K562 (cell line): ENCODE measurements at regions not wholly inside any gene's neighbourhood (a gene's known extent, or its start where the extent isn't known, plus 50 kb on each side); places are given as distances from the start of the nearest gene placed in this dataset.

ENCODE experiments used
- ATAC-seq: fragments of 200-7000 bp; cut with Tn5 transposase; 3 replicates; pipeline ENCODE4 v1.9.1; 2020; ENCODE audit warnings: moderate library complexity
- BruUV-seq: library from RNA; stranded (reverse); fragments of 400-500 nt; replicated peaks from 2 replicates; lab custom pipeline; 2021; lab: Mats Ljungman, UMichigan
- CTCF ChIA-PET: fragments of 300-600 bp; formaldehyde crosslinking; extraction: SDS; loops from one replicate; lab custom pipeline; 2021; ENCODE audit warnings: low intra/inter-chr PET ratio; lab: Yijun Ruan, JAX
- POLR2A ChIA-PET: fragments of 300-600, 350-650 bp; sonication (Branson Sonifier 250); formaldehyde crosslinking; extraction: SDS; loops from one replicate; lab custom pipeline; 2021; ENCODE audit warnings: antibody characterized with exemption, inconsistent platforms; lab: Yijun Ruan, JAX
- DNase-seq, 4 experiments: peaks; one replicate each; pipeline versions ENCODE4 v3.0.0 to v3.0.0-alpha.2; 2011 to 2018; ENCODE audit warnings: low spot score in 3 of 4, mixed read lengths in 3 of 4; ENCODE audit errors: extremely low read depth in 1 of 4
- FAIRE-seq: peaks from 2 replicates; lab custom pipeline; 2011; peaks lifted over from hg19 to GRCh38; lab: Jason Lieb, UNC
- H2AFZ ChIP-seq: 2 replicates; pipeline ENCODE4 v1.6.0; 2011; ENCODE audit warnings: low read depth, low read length, control low read depth, inconsistent platforms
- H3K27ac ChIP-seq: fragments of 200-600 bp; 3 replicates; pipeline ENCODE4 v1.8.0; 2011; ENCODE audit warnings: low read depth, mild to moderate bottlenecking, control low read depth, inconsistent platforms, low read length, moderate library complexity, mixed read lengths; ENCODE audit errors: extremely low read depth
- H3K27me3 ChIP-seq, 2 experiments: fragments of 300-600 bp in 1 of 2; 2 replicates in 1 of 2; 3 replicates in 1 of 2; pipeline versions ENCODE4 v1.6.0 to v1.8.0; 2011; ENCODE audit warnings: inconsistent platforms in 2 of 2, low read length in 2 of 2, mild to moderate bottlenecking in 1 of 2, mixed read lengths in 1 of 2, moderate library complexity in 1 of 2; ENCODE audit not compliant: control insufficient read depth in 2 of 2, insufficient read depth in 2 of 2
- H3K36me3 ChIP-seq: fragments of 300-600 bp; 3 replicates; pipeline ENCODE4 v1.8.0; 2011; ENCODE audit warnings: mild to moderate bottlenecking, low read length, inconsistent platforms; ENCODE audit not compliant: control insufficient read depth, insufficient read depth
- H3K4me1 ChIP-seq, 2 experiments: fragments of 200-600 bp in 1 of 2; replicated peaks in 1 of 2; 2 replicates in 1 of 2; 3 replicates in 1 of 2; pipeline versions ENCODE4 v1.5.1 to v1.8.0; 2011; ENCODE audit warnings: inconsistent platforms in 2 of 2, low read length in 2 of 2, mild to moderate bottlenecking in 1 of 2, mixed read lengths in 1 of 2, moderate library complexity in 1 of 2; ENCODE audit not compliant: control insufficient read depth in 2 of 2, insufficient read depth in 2 of 2
- H3K4me2 ChIP-seq: 2 replicates; pipeline ENCODE4 v1.6.1; 2011; ENCODE audit warnings: low read length, control low read depth, inconsistent platforms, mixed read lengths; ENCODE audit not compliant: insufficient read depth
- H3K4me3 ChIP-seq: fragments of 200-600 bp; sonication (generic), shearing (Covaris generic); 2 replicates; pipeline ENCODE4 v1.5.1; 2016; ENCODE audit warnings: control low read depth, inconsistent platforms
- H3K79me2 ChIP-seq: fragments of 200-600 bp; 3 replicates; pipeline ENCODE4 v1.8.0; 2011; ENCODE audit warnings: low read length, inconsistent platforms; ENCODE audit not compliant: control insufficient read depth, insufficient read depth
- H3K9ac ChIP-seq, 2 experiments: 2 replicates each; pipeline versions ENCODE4 v1.6.0 to v1.6.1; 2011; ENCODE audit warnings: low read depth in 2 of 2, low read length in 2 of 2, control low read depth in 1 of 2, inconsistent platforms in 1 of 2, mild to moderate bottlenecking in 1 of 2, mixed read lengths in 1 of 2; ENCODE audit not compliant: insufficient read depth in 1 of 2
- H3K9me1 ChIP-seq: one replicate; pipeline ENCODE4 v1.6.0; 2011; ENCODE audit warnings: inconsistent platforms, mild to moderate bottlenecking, low read length, moderate library complexity; ENCODE audit not compliant: control insufficient read depth, insufficient read depth
- H3K9me3 ChIP-seq: replicated peaks from 2 replicates; pipeline ENCODE4 v1.5.1; 2011; ENCODE audit warnings: low read depth, low read length, inconsistent platforms; ENCODE audit not compliant: control insufficient read depth, insufficient read depth
- H4K20me1 ChIP-seq: replicated peaks from 2 replicates; pipeline ENCODE4 v1.6.1; 2011; ENCODE audit warnings: low read length, inconsistent platforms, mixed read lengths; ENCODE audit not compliant: control insufficient read depth, insufficient read depth
- BCL6 ChIP-seq: fragments of 250-450 bp; sonication (Bioruptor Pico); IDR thresholded peaks from 2 replicates; pipeline ENCODE4 v1.4.0; 2020
- BHLHE40 ChIP-seq: IDR thresholded peaks from 2 replicates; pipeline ENCODE4 v1.6.1; 2011; ENCODE audit warnings: low read length, improper control_type of control experiment
- CHD2 ChIP-seq: IDR thresholded peaks from 2 replicates; pipeline ENCODE4 v1.6.1; 2011; ENCODE audit warnings: low read depth, low read length
- FOXA1 ChIP-seq: fragments of 450-650 bp; IDR thresholded peaks from 2 replicates; pipeline ENCODE4 v1.6.1; 2016; ENCODE audit warnings: mild to moderate bottlenecking, borderline replicate concordance
- HDAC3 ChIP-seq: fragments of 450-650 bp; IDR thresholded peaks from 2 replicates; pipeline ENCODE4 v1.6.1; 2018; ENCODE audit warnings: borderline replicate concordance, mild to moderate bottlenecking, moderate library complexity; ENCODE audit not compliant: partially characterized antibody
- HNRNPL ChIP-seq: fragments of 200-400 bp; formaldehyde crosslinking; IDR thresholded peaks from 2 replicates; pipeline ENCODE4 v1.6.1; 2017; ENCODE audit warnings: low read depth, mild to moderate bottlenecking, low read length
- KLF1 ChIP-seq: fragments of 450-650 bp; IDR thresholded peaks from 2 replicates; pipeline ENCODE4 v1.6.1; 2016; ENCODE audit warnings: missing genetic modification characterization, missing compliant biosample characterization
- MCM2 ChIP-seq: fragments of 450-650 bp; IDR thresholded peaks from 2 replicates; pipeline ENCODE4 v1.6.1; 2017; ENCODE audit warnings: low read depth, mild to moderate bottlenecking
- NFXL1 ChIP-seq: fragments of 450-650 bp; formaldehyde crosslinking; IDR thresholded peaks from 2 replicates; pipeline ENCODE4 v1.4.0; 2021; ENCODE audit warnings: mild to moderate bottlenecking
- POLR2AphosphoS5 ChIP-seq: IDR thresholded peaks from 2 replicates; pipeline ENCODE4 v1.6.1; 2011; ENCODE audit warnings: mild to moderate bottlenecking, low read depth, low read length, moderate library complexity; ENCODE audit not compliant: control insufficient read depth, insufficient read depth
- RBM39 ChIP-seq: fragments of 200-400 bp; formaldehyde crosslinking; optimal IDR thresholded peaks from 2 replicates; pipeline ENCODE3; 2018; ENCODE audit warnings: low read depth, low read length
- SAFB2 ChIP-seq: fragments of 200-400 bp; formaldehyde crosslinking; IDR thresholded peaks from 2 replicates; pipeline ENCODE4 v1.6.1; 2018; ENCODE audit warnings: borderline replicate concordance, low read length, low read depth, moderate library complexity; ENCODE audit not compliant: severe bottlenecking
- TCF7L2 ChIP-seq: fragments of 150-350 bp; IDR thresholded peaks from 2 replicates; pipeline ENCODE4 v1.6.1; 2016; ENCODE audit warnings: low read depth, mild to moderate bottlenecking, low read length, moderate library complexity
- ZNF197 ChIP-seq: fragments of 200-800 bp; sonication (Bioruptor generic); IDR thresholded peaks from 2 replicates; pipeline ENCODE4 v1.6.1; 2016; ENCODE audit warnings: low read depth, missing genetic modification characterization, missing compliant biosample characterization
- ZNF24 ChIP-seq: fragments of 450-650 bp; IDR thresholded peaks from 2 replicates; pipeline ENCODE4 v1.6.1; 2016
- ZNF551 ChIP-seq: fragments of 250-450 bp; sonication (Bioruptor Pico); IDR thresholded peaks from 2 replicates; pipeline ENCODE4 v1.5.0; 2021; ENCODE audit warnings: mild to moderate bottlenecking, moderate library complexity
- WGBS: fragments of 100-300 bp; shearing (Covaris generic); methylation state at CpG from one replicate; pipeline ENCODE4 v1.1.6; 2016; ENCODE audit warnings: low coverage, mixed read lengths; ENCODE audit not compliant: insufficient coverage; ENCODE audit errors: missing lambda C conversion rate; 5-methylcytosine and 5-hydroxymethylcytosine counted together
- in situ Hi-C: fragments of 300-500 bp; cut with MboI; formaldehyde crosslinking; loops from 4 replicates; pipeline ENCODE4 v1.15.0; 2018; ENCODE audit warnings: inconsistent platforms, mixed read lengths
- intact Hi-C: fragments of 100-400 bp; cut with micrococcal nuclease; formaldehyde crosslinking; loops from 2 replicates; pipeline ENCODE4 v1.14.2; 2022
- TF ChIP-seq, protein P1 (sequence below): sonication (generic); formaldehyde crosslinking; IDR thresholded peaks from 2 replicates; pipeline ENCODE4 v1.8.0; 2023; ENCODE audit warnings: mild to moderate bottlenecking, missing genetic modification reagents
- TF ChIP-seq, protein P2 (sequence below): fragments of 250-450 bp; sonication (Bioruptor Pico); IDR thresholded peaks from 2 replicates; pipeline ENCODE4 v1.5.0; 2021
- TF ChIP-seq, protein P3 (sequence below): fragments of 450-650 bp; conservative IDR thresholded peaks from 2 replicates; pipeline ENCODE4 v1.6.1; 2016; ENCODE audit warnings: missing genetic modification characterization, low read depth, mild to moderate bottlenecking, missing compliant biosample characterization, moderate library complexity
- TF ChIP-seq, protein P4 (sequence below), 2 experiments: fragments of 250-450 bp in 1 of 2; fragments of 450-650 bp in 1 of 2; sonication (Bioruptor Pico) in 1 of 2; IDR thresholded peaks; 2 replicates each; pipeline versions ENCODE4 v1.6.1 to v1.8.0; 2016 to 2021; ENCODE audit warnings: mild to moderate bottlenecking in 2 of 2, moderate library complexity in 2 of 2, missing compliant biosample characterization in 1 of 2, missing genetic modification characterization in 1 of 2

DNA sequence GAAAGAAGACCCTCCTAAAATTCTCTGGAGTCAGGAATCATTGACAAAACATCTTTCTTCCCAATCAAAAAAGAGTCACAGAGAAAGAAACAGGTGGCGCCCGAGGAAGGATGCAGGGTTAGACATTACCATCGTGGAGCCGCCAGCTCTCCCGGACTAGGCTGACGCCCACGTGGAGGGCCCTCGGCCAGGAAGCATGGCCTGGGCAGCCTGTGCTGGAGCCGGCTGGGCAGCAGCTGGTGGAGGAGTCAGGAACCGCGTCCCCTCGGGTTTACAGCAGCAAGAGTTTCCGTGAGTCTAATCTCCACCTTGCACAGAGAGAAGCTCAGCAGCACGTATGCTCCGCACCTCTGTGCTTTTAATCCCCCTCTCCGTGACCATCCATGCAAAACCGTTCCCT lies 533.7 kb upstream of the ATP11B start (continued):
- TF ChIP-seq, protein P1, sequence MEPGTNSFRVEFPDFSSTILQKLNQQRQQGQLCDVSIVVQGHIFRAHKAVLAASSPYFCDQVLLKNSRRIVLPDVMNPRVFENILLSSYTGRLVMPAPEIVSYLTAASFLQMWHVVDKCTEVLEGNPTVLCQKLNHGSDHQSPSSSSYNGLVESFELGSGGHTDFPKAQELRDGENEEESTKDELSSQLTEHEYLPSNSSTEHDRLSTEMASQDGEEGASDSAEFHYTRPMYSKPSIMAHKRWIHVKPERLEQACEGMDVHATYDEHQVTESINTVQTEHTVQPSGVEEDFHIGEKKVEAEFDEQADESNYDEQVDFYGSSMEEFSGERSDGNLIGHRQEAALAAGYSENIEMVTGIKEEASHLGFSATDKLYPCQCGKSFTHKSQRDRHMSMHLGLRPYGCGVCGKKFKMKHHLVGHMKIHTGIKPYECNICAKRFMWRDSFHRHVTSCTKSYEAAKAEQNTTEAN (CRISPR knock-in tag): no peak
- no peak for TF ChIP-seq BCL6 (CRISPR knock-in tag)
- TF ChIP-seq BHLHE40: no peak
- TF ChIP-seq ZNF551 (CRISPR knock-in tag): no peak
- no peak for TF ChIP-seq TCF7L2
- TF ChIP-seq, all 486 proteins: peak for 0

DNA sequence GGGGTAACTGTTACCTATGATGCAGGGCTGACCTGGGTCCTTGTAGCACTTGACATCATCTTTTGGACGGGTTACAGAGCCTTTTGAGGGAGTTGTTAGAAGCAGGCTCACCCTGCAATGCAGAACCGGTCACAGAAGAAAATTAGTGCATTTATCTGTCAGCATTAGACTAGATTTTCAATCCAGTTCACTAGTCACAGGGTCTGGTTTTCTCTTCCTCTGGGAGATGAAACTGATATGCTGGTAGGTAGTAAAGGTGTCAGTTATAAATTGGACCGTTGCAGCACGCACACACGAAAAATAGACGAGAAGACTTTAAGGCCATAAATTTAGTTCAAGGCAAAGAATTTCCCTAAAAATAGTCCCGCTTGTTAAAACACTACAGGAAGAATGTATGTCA lies 532.3 kb upstream of the ATP11B start:
- H3K27ac ChIP-seq: no peak overlapping the region
- H3K9me1 ChIP-seq: no peaks in the 10 kb centered on the region
- 1% methylated on average over 7 of the region's 7 CpGs for WGBS
- no peak for DNase-seq
- no peak overlapping the region for H3K4me2 ChIP-seq
- intact Hi-C loops (no loop called here), in situ Hi-C loops (no loop called here)
- no peak for FAIRE-seq
- no peak overlapping the region for H3K9ac ChIP-seq
- H3K36me3 ChIP-seq: no peaks in the 10 kb centered on the region
- no peaks in the 10 kb centered on the region for H3K9me3 ChIP-seq
- H3K4me3 ChIP-seq: no peak overlapping the region
- no peaks in the 10 kb centered on the region for H3K27me3 ChIP-seq
- H2AFZ ChIP-seq: no peak overlapping the region
- no TSS peak for BruUV-seq
- peaks cover 0 to 3% of the 10 kb centered on the region in 2 experiments; a peak in 1 of 5 replicates for H3K4me1 ChIP-seq
- no peaks in the 10 kb centered on the region for H3K79me2 ChIP-seq
- H4K20me1 ChIP-seq: no peaks in the 10 kb centered on the region
- CTCF ChIA-PET: no interaction called here
- ATAC-seq: no peak
- POLR2A ChIA-PET: no interaction called here
- TF ChIP-seq HDAC3 (no peak), POLR2AphosphoS5 (no peak), ZNF197 (CRISPR knock-in tag) (no peak), CHD2 (no peak), MCM2 (no peak), NFXL1 (CRISPR knock-in tag) (no peak), SAFB2 (no peak), KLF1 (no peak), FOXA1 (no peak), RBM39 (no peak), HNRNPL (no peak), ZNF24 (no peak)
- TF ChIP-seq, protein P2, sequence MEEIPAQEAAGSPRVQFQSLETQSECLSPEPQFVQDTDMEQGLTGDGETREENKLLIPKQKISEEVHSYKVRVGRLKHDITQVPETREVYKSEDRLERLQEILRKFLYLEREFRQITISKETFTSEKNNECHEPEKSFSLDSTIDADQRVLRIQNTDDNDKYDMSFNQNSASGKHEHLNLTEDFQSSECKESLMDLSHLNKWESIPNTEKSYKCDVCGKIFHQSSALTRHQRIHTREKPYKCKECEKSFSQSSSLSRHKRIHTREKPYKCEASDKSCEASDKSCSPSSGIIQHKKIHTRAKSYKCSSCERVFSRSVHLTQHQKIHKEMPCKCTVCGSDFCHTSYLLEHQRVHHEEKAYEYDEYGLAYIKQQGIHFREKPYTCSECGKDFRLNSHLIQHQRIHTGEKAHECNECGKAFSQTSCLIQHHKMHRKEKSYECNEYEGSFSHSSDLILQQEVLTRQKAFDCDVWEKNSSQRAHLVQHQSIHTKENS (CRISPR knock-in tag): no peak
- TF ChIP-seq, protein P3, sequence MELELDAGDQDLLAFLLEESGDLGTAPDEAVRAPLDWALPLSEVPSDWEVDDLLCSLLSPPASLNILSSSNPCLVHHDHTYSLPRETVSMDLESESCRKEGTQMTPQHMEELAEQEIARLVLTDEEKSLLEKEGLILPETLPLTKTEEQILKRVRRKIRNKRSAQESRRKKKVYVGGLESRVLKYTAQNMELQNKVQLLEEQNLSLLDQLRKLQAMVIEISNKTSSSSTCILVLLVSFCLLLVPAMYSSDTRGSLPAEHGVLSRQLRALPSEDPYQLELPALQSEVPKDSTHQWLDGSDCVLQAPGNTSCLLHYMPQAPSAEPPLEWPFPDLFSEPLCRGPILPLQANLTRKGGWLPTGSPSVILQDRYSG (tag): no peak
- TF ChIP-seq, protein P4, sequence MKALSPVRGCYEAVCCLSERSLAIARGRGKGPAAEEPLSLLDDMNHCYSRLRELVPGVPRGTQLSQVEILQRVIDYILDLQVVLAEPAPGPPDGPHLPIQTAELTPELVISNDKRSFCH (CRISPR knock-in tag; IDR thresholded peaks at IDR 0.05): no peak
- TF ChIP-seq, protein P4 (tag; IDR thresholded peaks at IDR 0.05): no peak
